HepG2 (cell line): ENCODE measurements at regions not wholly inside any gene's neighbourhood (a gene's known extent, or its start where the extent isn't known, plus 50 kb on each side); places are given as distances from the start of the nearest gene placed in this dataset.
A peak's percentile ranks its signal among the peaks of the same experiment; 100 is the strongest.

ENCODE experiments used
- ASH2L ChIP-seq: fragments of 300-600, 200-600 bp; sonication (generic); IDR thresholded peaks from 2 replicates; pipeline ENCODE4 v1.7.0; 2017; ENCODE audit warnings: low read depth, mild to moderate bottlenecking, moderate library complexity, mixed read lengths, low read length; ENCODE audit not compliant: insufficient read length
- FOSL2 ChIP-seq: sonication (generic); formaldehyde crosslinking; IDR thresholded peaks from 2 replicates; pipeline ENCODE4 v1.4.0; 2020; ENCODE audit warnings: missing genetic modification reagents
- JUNB ChIP-seq: sonication (generic); formaldehyde crosslinking; IDR thresholded peaks from 2 replicates; pipeline ENCODE4 v1.8.0; 2022; ENCODE audit warnings: missing genetic modification reagents, mild to moderate bottlenecking, borderline replicate concordance
- NRL ChIP-seq: sonication (generic); formaldehyde crosslinking; IDR thresholded peaks from 2 replicates; pipeline ENCODE4 v1.5.0; 2020; ENCODE audit warnings: missing genetic modification reagents, mild to moderate bottlenecking, moderate library complexity, borderline replicate concordance
- PPARG ChIP-seq: conservative IDR thresholded peaks from 2 replicates; pipeline ENCODE4 v1.6.1; 2016; ENCODE audit warnings: missing biosample characterization, missing genetic modification reagents
- SNRNP70 ChIP-seq: fragments of 200-400 bp; formaldehyde crosslinking; IDR thresholded peaks from 2 replicates; pipeline ENCODE4 v1.6.1; 2017; ENCODE audit warnings: mild to moderate bottlenecking, low read depth, low read length, moderate library complexity
- SP1 ChIP-seq, 2 experiments: fragments of 450-650 bp in 1 of 2; sonication (generic) in 1 of 2; formaldehyde crosslinking in 1 of 2; IDR thresholded peaks; 2 replicates each; pipeline versions ENCODE4 v1.4.0 to v1.6.1; 2016 to 2020; ENCODE audit warnings: missing genetic modification reagents in 1 of 2
- TP53 ChIP-seq: sonication (generic); formaldehyde crosslinking; conservative IDR thresholded peaks from 2 replicates; pipeline ENCODE4 v1.4.0; 2020; ENCODE audit warnings: missing genetic modification reagents
- ZBTB26 ChIP-seq: IDR thresholded peaks from 2 replicates; pipeline ENCODE4 v1.6.1; 2016; ENCODE audit warnings: missing compliant biosample characterization, missing genetic modification reagents, borderline replicate concordance
- ZC3H4 ChIP-seq: sonication (generic); formaldehyde crosslinking; IDR thresholded peaks from 2 replicates; pipeline ENCODE4 v1.4.0; 2020; ENCODE audit warnings: missing genetic modification reagents, borderline replicate concordance
- ZFY ChIP-seq: sonication (generic); formaldehyde crosslinking; IDR thresholded peaks from 2 replicates; pipeline ENCODE4 v1.4.0; 2020; ENCODE audit warnings: missing genetic modification reagents
- ZIK1 ChIP-seq: sonication (generic); formaldehyde crosslinking; IDR thresholded peaks from 2 replicates; pipeline ENCODE4 v1.5.0; 2020; ENCODE audit warnings: mild to moderate bottlenecking, low read depth, missing genetic modification reagents, borderline replicate concordance
- ZNF251 ChIP-seq: sonication (generic); formaldehyde crosslinking; IDR thresholded peaks from 2 replicates; pipeline ENCODE4 v1.9.0; 2021; ENCODE audit warnings: mild to moderate bottlenecking, missing genetic modification reagents
- ZNF274 ChIP-seq: sonication (generic); formaldehyde crosslinking; IDR thresholded peaks from 2 replicates; pipeline ENCODE4 v1.5.1; 2020; ENCODE audit warnings: mild to moderate bottlenecking, missing genetic modification reagents
- ZNF343 ChIP-seq: sonication (generic); formaldehyde crosslinking; IDR thresholded peaks from 2 replicates; pipeline ENCODE4 v1.4.0; 2020; ENCODE audit warnings: mild to moderate bottlenecking, missing genetic modification reagents
- ZNF644 ChIP-seq: IDR thresholded peaks from 2 replicates; pipeline ENCODE4 v1.6.1; 2016; ENCODE audit warnings: low read depth
- ZNF777 ChIP-seq: sonication (generic); formaldehyde crosslinking; IDR thresholded peaks from 2 replicates; pipeline ENCODE4 v1.4.0; 2020; ENCODE audit warnings: missing genetic modification reagents
- ZNF784 ChIP-seq: sonication (generic); formaldehyde crosslinking; IDR thresholded peaks from 2 replicates; pipeline ENCODE4 v1.5.1; 2020; ENCODE audit warnings: missing genetic modification reagents, mild to moderate bottlenecking, borderline replicate concordance
- TF ChIP-seq, protein P1 (sequence below): sonication (generic); formaldehyde crosslinking; IDR thresholded peaks from 2 replicates; pipeline ENCODE4 v1.4.0; 2020; ENCODE audit warnings: missing genetic modification reagents, borderline replicate concordance
- TF ChIP-seq, protein P2 (sequence below), 2 experiments: sonication (generic) in 1 of 2; formaldehyde crosslinking in 1 of 2; IDR thresholded peaks; 2 replicates each; pipeline versions ENCODE4 v1.4.0 to v1.6.1; 2018 to 2020; ENCODE audit warnings: missing genetic modification reagents in 2 of 2, borderline replicate concordance in 1 of 2, low read depth in 1 of 2, mild to moderate bottlenecking in 1 of 2, missing biosample characterization in 1 of 2
- TF ChIP-seq, protein P3 (sequence below): sonication (generic); formaldehyde crosslinking; IDR thresholded peaks from 2 replicates; pipeline ENCODE4 v1.5.0; 2020; ENCODE audit warnings: mild to moderate bottlenecking, low read depth, missing genetic modification reagents, borderline replicate concordance

DNA sequence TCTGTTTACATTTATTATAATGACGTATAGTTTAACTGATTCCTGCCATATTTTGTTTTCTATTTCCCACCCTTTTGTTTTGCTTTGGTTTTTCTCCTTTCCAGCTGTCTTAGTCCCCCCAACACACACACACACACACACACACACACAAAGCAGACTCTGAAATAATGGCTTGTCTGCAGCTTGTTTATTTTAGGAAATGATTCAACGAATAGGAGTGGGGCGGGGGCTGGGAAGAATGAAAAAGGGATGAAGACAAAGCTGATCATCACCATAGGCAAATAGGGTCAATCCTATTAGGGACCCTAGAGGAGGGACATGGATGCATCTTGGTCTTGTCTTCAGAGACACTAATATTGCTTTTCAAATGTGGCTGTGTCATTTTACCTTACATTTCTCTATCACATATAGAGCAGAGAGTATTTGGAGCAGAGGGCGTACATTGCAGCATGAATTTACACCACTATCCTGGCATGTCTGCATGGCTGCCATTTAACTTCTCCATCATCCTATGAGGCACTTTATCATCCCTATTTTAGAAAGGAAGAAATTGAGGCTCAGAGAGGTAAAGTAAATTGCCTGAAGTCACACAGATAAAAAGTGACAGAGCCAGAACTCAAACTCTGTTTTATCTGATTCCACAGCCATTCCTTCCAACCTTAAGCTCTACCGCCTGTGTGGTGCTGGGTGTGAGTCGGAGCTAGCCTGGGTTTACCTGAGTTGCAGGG, 147.2 kb upstream of the TPM1 start (continued):
- TF ChIP-seq ZNF784 (CRISPR knock-in tag) (0 out of 2 replicates have a peak, but pooled peaks have one; percentile 34), ZC3H4 (CRISPR knock-in tag) (no peak), FOSL2 (CRISPR knock-in tag) (0 out of 2 replicates have a peak, but pooled peaks have one; percentile 23), NRL (no peak), ZIK1 (no peak), ZNF251 (no peak), PPARG (CRISPR knock-in tag) (no peak), ZNF274 (CRISPR knock-in tag) (no peak), ZNF343 (CRISPR knock-in tag) (no peak), ZNF777 (CRISPR knock-in tag) (no peak), ASH2L (no peak), SP1 (IDR thresholded peaks at IDR 0.05) (no peak), SP1 (CRISPR knock-in tag; IDR thresholded peaks at IDR 0.05) (no peak), ZNF644 (no peak), SNRNP70 (no peak), ZBTB26 (no peak), TP53 (CRISPR knock-in tag) (no peak), ZFY (no peak), JUNB (CRISPR knock-in tag) (no peak)
- TF ChIP-seq, protein P1, sequence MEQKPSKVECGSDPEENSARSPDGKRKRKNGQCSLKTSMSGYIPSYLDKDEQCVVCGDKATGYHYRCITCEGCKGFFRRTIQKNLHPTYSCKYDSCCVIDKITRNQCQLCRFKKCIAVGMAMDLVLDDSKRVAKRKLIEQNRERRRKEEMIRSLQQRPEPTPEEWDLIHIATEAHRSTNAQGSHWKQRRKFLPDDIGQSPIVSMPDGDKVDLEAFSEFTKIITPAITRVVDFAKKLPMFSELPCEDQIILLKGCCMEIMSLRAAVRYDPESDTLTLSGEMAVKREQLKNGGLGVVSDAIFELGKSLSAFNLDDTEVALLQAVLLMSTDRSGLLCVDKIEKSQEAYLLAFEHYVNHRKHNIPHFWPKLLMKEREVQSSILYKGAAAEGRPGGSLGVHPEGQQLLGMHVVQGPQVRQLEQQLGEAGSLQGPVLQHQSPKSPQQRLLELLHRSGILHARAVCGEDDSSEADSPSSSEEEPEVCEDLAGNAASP (CRISPR knock-in tag) = 0 out of 2 replicates have a peak, but pooled peaks have one; percentile 10
- TF ChIP-seq, protein P2, sequence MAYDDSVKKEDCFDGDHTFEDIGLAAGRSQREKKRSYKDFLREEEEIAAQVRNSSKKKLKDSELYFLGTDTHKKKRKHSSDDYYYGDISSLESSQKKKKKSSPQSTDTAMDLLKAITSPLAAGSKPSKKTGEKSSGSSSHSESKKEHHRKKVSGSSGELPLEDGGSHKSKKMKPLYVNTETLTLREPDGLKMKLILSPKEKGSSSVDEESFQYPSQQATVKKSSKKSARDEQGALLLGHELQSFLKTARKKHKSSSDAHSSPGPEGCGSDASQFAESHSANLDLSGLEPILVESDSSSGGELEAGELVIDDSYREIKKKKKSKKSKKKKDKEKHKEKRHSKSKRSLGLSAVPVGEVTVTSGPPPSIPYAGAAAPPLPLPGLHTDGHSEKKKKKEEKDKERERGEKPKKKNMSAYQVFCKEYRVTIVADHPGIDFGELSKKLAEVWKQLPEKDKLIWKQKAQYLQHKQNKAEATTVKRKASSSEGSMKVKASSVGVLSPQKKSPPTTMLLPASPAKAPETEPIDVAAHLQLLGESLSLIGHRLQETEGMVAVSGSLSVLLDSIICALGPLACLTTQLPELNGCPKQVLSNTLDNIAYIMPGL (CRISPR knock-in tag; IDR thresholded peaks at IDR 0.05; ENCODE audit: borderline replicate concordance in 1 of 2, low read depth in 1 of 2) = no peak
- TF ChIP-seq, protein P3, sequence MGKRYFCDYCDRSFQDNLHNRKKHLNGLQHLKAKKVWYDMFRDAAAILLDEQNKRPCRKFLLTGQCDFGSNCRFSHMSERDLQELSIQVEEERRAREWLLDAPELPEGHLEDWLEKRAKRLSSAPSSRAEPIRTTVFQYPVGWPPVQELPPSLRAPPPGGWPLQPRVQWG (CRISPR knock-in tag) = no peak
